ENCODE measurements at regions not wholly inside any gene's neighbourhood (a gene's known extent, or its start where the extent isn't known, plus 50 kb on each side); places are given as distances from the start of the nearest gene placed in this dataset.

- Histone ChIP-seq H2AFZ (ENCODE audit: low read depth, low read length) (no peak overlapping the region), H2AK5ac (ENCODE audit: low read length, severe bottlenecking) (no peak overlapping the region), H2BK5ac (ENCODE audit: low read depth, low read length, poor library complexity, severe bottlenecking) (no peak overlapping the region), H3K9ac (ENCODE audit: low read length) (no peak overlapping the region), H3K9me3 (ENCODE audit: control insufficient read depth, low read length) (peaks cover 8% of the 10 kb centered on the region), H3K18ac (ENCODE audit: low read depth in 1 of 2, low read length in 2 of 2) (no peak overlapping the region), H2BK120ac (ENCODE audit: low read depth, low read length) (no peak overlapping the region), H3K27ac (ENCODE audit: low read length, poor library complexity, severe bottlenecking) (no peak overlapping the region), H3K14ac (ENCODE audit: low read length in 2 of 2) (no peak overlapping the region), H2BK15ac (ENCODE audit: low read depth, poor library complexity, severe bottlenecking) (no peak overlapping the region), H3K4ac (ENCODE audit: low read depth in 1 of 2, low read length in 2 of 2) (no peak overlapping the region), H3K23ac (ENCODE audit: low read length in 2 of 2) (no peak overlapping the region), H4K8ac (ENCODE audit: low read length) (no peak overlapping the region), H3K4me2 (ENCODE audit: low read length, poor library complexity, severe bottlenecking) (no peak overlapping the region), H3K79me1 (replicated peaks; ENCODE audit: low read length, poor library complexity, severe bottlenecking) (no peaks in the 10 kb centered on the region), H2BK12ac (ENCODE audit: low read length in 2 of 2) (no peak overlapping the region), H3K27me3 (ENCODE audit: control insufficient read depth in 1 of 2, insufficient read depth in 1 of 2, low read length in 2 of 2) (no peaks in the 10 kb centered on the region), H4K91ac (ENCODE audit: low read length) (no peak overlapping the region), H3K36me3 (ENCODE audit: control insufficient read depth in 1 of 2, insufficient read depth in 2 of 2, low read depth in 1 of 2, low read length in 2 of 2) (no peaks in the 10 kb centered on the region), H3K4me1 (ENCODE audit: control insufficient read depth, insufficient read depth, low read depth, low read length) (no peaks in the 10 kb centered on the region), H3K4me3 (ENCODE audit: insufficient read depth in 1 of 2, low read depth in 1 of 2, low read length in 2 of 2) (no peak overlapping the region)
- WGBS = 94% methylated on average over 1 of the region's 1 CpG
- no peak for DNase-seq
Measured at GRCh38 chr1:208393826-208394225, 149.6 kb upstream of the PLXNA2 start.

DNA sequence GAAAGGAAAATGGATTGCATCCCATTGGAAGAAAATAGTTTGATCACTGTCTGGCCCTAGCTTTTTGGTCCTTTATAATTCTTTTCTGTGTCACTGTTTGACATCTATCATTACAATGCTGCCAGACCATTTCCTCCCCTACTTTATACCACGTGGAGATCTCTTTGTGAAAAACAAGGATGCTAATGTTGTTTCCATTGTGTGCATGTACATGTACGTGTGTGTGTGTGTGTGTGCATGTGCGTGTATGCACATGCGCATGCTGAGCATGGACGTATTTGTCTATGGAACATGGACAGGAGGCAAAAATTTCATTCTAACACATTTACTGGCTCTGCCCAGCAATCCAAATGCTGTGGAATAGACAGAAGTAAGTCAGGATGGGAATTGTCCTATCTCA lies 153.1 kb upstream of the PLXNA2 start:
- Histone ChIP-seq H3K9ac (ENCODE audit: low read length) (no peak overlapping the region), H2AK5ac (ENCODE audit: low read length, severe bottlenecking) (no peak overlapping the region), H3K79me1 (replicated peaks; ENCODE audit: low read length, poor library complexity, severe bottlenecking) (no peaks in the 10 kb centered on the region), H3K27me3 (ENCODE audit: control insufficient read depth in 1 of 2, insufficient read depth in 1 of 2, low read length in 2 of 2) (no peaks in the 10 kb centered on the region), H2BK12ac (ENCODE audit: low read length in 2 of 2) (no peak overlapping the region), H2BK15ac (ENCODE audit: low read depth, poor library complexity, severe bottlenecking) (no peak overlapping the region), H4K91ac (ENCODE audit: low read length) (no peak overlapping the region), H3K9me3 (ENCODE audit: control insufficient read depth, low read length) (peaks cover 8% of the 10 kb centered on the region), H3K4ac (ENCODE audit: low read depth in 1 of 2, low read length in 2 of 2) (no peak overlapping the region), H3K4me1 (ENCODE audit: control insufficient read depth, insufficient read depth, low read depth, low read length) (no peaks in the 10 kb centered on the region), H3K18ac (ENCODE audit: low read depth in 1 of 2, low read length in 2 of 2) (no peak overlapping the region), H3K27ac (ENCODE audit: low read length, poor library complexity, severe bottlenecking) (no peak overlapping the region), H3K23ac (ENCODE audit: low read length in 2 of 2) (no peak overlapping the region), H3K36me3 (ENCODE audit: control insufficient read depth in 1 of 2, insufficient read depth in 2 of 2, low read depth in 1 of 2, low read length in 2 of 2) (no peaks in the 10 kb centered on the region), H2BK5ac (ENCODE audit: low read depth, low read length, poor library complexity, severe bottlenecking) (no peak overlapping the region), H2AFZ (ENCODE audit: low read depth, low read length) (no peak overlapping the region), H2BK120ac (ENCODE audit: low read depth, low read length) (no peak overlapping the region), H3K4me3 (ENCODE audit: insufficient read depth in 1 of 2, low read depth in 1 of 2, low read length in 2 of 2) (no peak overlapping the region), H3K4me2 (ENCODE audit: low read length, poor library complexity, severe bottlenecking) (no peak overlapping the region), H4K8ac (ENCODE audit: low read length) (no peak overlapping the region), H3K14ac (ENCODE audit: low read length in 2 of 2) (no peak overlapping the region)
- no peak for DNase-seq
- 75% methylated on average over 5 of the region's 5 CpGs for WGBS

GRCh38 chr1:208405014-208405413 lies 160.8 kb upstream of the PLXNA2 start:
- no peak overlapping the region for H2BK5ac ChIP-seq (ENCODE audit: low read depth, low read length, poor library complexity, severe bottlenecking)
- H2AFZ ChIP-seq (ENCODE audit: low read depth, low read length) = no peak overlapping the region
- no peaks in the 10 kb centered on the region for H3K79me1 ChIP-seq (replicated peaks; ENCODE audit: low read length, poor library complexity, severe bottlenecking)
- H2BK120ac ChIP-seq (ENCODE audit: low read depth, low read length) = no peak overlapping the region
- H3K27ac ChIP-seq (ENCODE audit: low read length, poor library complexity, severe bottlenecking) = no peak overlapping the region
- H3K4ac ChIP-seq (ENCODE audit: low read depth in 1 of 2, low read length in 2 of 2) = no peak overlapping the region
- H3K23ac ChIP-seq (ENCODE audit: low read length in 2 of 2) = no peak overlapping the region
- H3K36me3 ChIP-seq (ENCODE audit: control insufficient read depth in 1 of 2, insufficient read depth in 2 of 2, low read depth in 1 of 2, low read length in 2 of 2) = no peaks in the 10 kb centered on the region
- no peak overlapping the region for H4K91ac ChIP-seq (ENCODE audit: low read length)
- WGBS = 80% methylated on average over 2 of the region's 2 CpGs
- no peaks in the 10 kb centered on the region for H3K4me1 ChIP-seq (ENCODE audit: control insufficient read depth, insufficient read depth, low read depth, low read length)
- no peak overlapping the region for H3K4me2 ChIP-seq (ENCODE audit: low read length, poor library complexity, severe bottlenecking)
- no peak overlapping the region for H3K9ac ChIP-seq (ENCODE audit: low read length)
- H2BK12ac ChIP-seq (ENCODE audit: low read length in 2 of 2) = no peak overlapping the region
- no peak overlapping the region for H3K14ac ChIP-seq (ENCODE audit: low read length in 2 of 2)
- no peak overlapping the region for H2AK5ac ChIP-seq (ENCODE audit: low read length, severe bottlenecking)
- no peak overlapping the region for H2BK15ac ChIP-seq (ENCODE audit: low read depth, poor library complexity, severe bottlenecking)
- peaks cover 14% of the 10 kb centered on the region for H3K9me3 ChIP-seq (ENCODE audit: control insufficient read depth, low read length)
- H3K18ac ChIP-seq (ENCODE audit: low read depth in 1 of 2, low read length in 2 of 2) = no peak overlapping the region
- H4K8ac ChIP-seq (ENCODE audit: low read length) = no peak overlapping the region
- DNase-seq = no peak
- H3K4me3 ChIP-seq (ENCODE audit: insufficient read depth in 1 of 2, low read depth in 1 of 2, low read length in 2 of 2) = no peak overlapping the region
- H3K27me3 ChIP-seq (ENCODE audit: control insufficient read depth in 1 of 2, insufficient read depth in 1 of 2, low read length in 2 of 2) = no peaks in the 10 kb centered on the region

DNA sequence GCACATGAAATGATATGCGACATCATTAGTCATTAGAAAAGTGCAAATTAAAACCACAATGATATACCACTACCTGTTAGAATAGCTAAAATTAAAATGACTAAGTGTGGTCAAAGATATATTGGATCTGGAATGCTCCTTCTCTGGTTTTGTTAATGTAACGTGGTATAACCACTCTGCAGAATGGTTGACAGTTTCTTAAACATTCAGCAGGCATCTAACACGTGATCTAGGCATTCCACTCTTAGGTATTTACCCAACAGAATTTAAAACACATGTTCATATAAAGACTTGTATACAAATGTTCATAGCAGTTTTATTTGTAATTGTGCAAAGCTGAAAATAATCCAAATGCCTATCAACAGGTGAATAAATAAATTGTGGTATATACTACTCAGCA lies 165.0 kb upstream of the PLXNA2 start:
- H3K4me1 ChIP-seq (ENCODE audit: control insufficient read depth, insufficient read depth, low read depth, low read length) = no peaks in the 10 kb centered on the region

More for the DNA sequence above, 165.0 kb upstream of the PLXNA2 start:
- Histone ChIP-seq H4K8ac (ENCODE audit: low read length) (no peak overlapping the region), H3K27me3 (ENCODE audit: control insufficient read depth in 1 of 2, insufficient read depth in 1 of 2, low read length in 2 of 2) (no peaks in the 10 kb centered on the region), H3K4ac (ENCODE audit: low read depth in 1 of 2, low read length in 2 of 2) (no peak overlapping the region), H3K23ac (ENCODE audit: low read length in 2 of 2) (no peak overlapping the region), H3K9me3 (ENCODE audit: control insufficient read depth, low read length) (peaks cover 8% of the 10 kb centered on the region), H3K4me3 (ENCODE audit: insufficient read depth in 1 of 2, low read depth in 1 of 2, low read length in 2 of 2) (no peak overlapping the region), H3K4me2 (ENCODE audit: low read length, poor library complexity, severe bottlenecking) (no peak overlapping the region), H2BK5ac (ENCODE audit: low read depth, low read length, poor library complexity, severe bottlenecking) (no peak overlapping the region), H2AFZ (ENCODE audit: low read depth, low read length) (no peak overlapping the region), H3K79me1 (replicated peaks; ENCODE audit: low read length, poor library complexity, severe bottlenecking) (no peaks in the 10 kb centered on the region), H3K14ac (ENCODE audit: low read length in 2 of 2) (no peak overlapping the region), H2BK15ac (ENCODE audit: low read depth, poor library complexity, severe bottlenecking) (no peak overlapping the region), H3K27ac (ENCODE audit: low read length, poor library complexity, severe bottlenecking) (no peak overlapping the region), H3K9ac (ENCODE audit: low read length) (no peak overlapping the region), H3K18ac (ENCODE audit: low read depth in 1 of 2, low read length in 2 of 2) (no peak overlapping the region), H4K91ac (ENCODE audit: low read length) (no peak overlapping the region), H3K36me3 (ENCODE audit: control insufficient read depth in 1 of 2, insufficient read depth in 2 of 2, low read depth in 1 of 2, low read length in 2 of 2) (no peaks in the 10 kb centered on the region), H2BK120ac (ENCODE audit: low read depth, low read length) (no peak overlapping the region), H2BK12ac (ENCODE audit: low read length in 2 of 2) (no peak overlapping the region), H2AK5ac (ENCODE audit: low read length, severe bottlenecking) (no peak overlapping the region)
- no peak for DNase-seq
- 100% methylated on average over 1 of the region's 3 CpGs for WGBS

Measured in mesenchymal stem cell (in vitro differentiated cells and primary cell).